ENCODE measurements at regions not wholly inside any gene's neighbourhood (a gene's known extent, or its start where the extent isn't known, plus 50 kb on each side); places are given as distances from the start of the nearest gene placed in this dataset.

DNA sequence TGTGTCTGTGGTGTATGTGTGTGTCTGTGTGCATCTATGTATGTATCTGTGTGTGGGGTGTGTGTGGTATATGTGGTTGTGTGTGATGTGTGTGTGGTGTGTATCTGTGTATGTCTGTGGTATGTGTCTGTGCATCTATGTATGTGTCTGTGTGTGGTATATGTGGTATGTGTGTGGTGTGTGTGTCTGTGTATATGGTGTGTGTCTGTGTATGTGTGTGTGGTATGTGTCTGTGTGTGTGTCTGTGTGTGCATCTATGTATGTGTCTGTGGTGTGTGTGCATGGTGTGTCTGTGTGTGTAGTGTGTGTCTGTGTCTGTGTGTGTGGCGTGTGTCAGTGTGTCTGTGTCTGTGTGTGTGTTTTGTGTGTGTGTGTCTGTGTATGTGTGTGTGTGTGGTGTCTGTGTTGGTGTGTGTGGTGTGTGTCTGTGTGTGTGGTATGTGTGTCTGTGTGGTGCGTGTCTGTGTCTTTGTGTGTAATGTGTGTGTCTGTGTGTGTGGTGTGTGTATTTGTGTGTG is 121.9 kb upstream of the MVB12B start:
- no peak for DNase-seq
- TF ChIP-seq POLR2A (IDR thresholded peaks at IDR 0.05; ENCODE audit: low read length), result no peak

DNA sequence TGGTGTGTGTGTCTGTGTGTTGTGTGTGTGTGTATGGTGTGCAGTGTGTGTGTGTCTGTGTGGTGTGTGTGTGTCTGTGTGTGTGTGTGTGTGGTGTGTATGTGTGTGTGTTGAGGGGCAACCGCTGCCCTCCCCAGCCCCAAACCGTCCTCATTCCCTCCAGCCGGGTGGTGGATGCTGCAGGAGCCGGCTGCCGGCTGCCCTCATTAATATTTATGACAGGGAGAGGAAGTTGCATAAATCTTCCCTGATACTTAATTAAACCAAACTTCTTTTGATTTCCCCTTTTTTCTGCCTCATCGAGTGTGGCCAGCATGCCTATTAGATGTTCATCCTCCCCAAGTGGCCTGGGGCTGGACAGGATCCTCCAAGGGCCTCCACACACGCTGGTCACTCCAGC is 121.4 kb upstream of the MVB12B start:
- no peak for DNase-seq
- TF ChIP-seq POLR2A (IDR thresholded peaks at IDR 0.05; ENCODE audit: low read length) (no peak), GATA1 (IDR thresholded peaks at IDR 0.05; ENCODE audit: low read depth, low read length) (no peak)

DNA sequence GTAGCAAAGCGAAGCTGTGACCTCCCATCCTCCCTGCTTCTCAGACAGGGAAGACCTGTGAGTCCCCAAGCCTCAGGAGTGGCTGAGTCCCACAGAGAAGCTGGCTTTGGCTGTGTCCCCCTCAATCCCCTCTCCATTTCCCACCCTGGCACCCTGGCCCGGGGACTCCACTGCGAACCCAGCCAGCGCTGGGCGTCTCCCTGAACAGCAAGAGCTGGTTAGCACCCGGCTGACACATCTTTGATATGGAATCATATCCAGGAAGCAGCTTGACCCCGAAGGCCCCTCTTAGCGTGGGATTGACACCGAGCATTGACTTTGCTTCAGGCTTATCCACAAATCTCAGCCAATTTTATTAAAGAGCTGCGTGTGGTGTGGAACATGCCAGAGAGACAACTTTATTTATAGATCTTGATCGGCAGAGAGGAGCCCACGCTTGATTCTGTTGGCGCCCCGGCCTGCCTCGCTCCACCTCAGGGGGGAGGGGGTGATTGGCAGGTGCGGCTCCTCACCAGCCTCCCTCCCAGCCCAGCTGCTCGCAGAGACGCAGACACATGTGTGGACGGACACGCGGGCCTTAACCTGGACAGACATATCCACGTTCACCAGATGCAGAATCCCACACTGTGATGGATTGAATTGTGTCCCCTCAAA is 120.7 kb upstream of the MVB12B start:
- DNase-seq, result no peak
- no peak for TF ChIP-seq GATA1 (IDR thresholded peaks at IDR 0.05; ENCODE audit: low read depth, low read length)
- no peak for TF ChIP-seq POLR2A (IDR thresholded peaks at IDR 0.05; ENCODE audit: low read length)

DNA sequence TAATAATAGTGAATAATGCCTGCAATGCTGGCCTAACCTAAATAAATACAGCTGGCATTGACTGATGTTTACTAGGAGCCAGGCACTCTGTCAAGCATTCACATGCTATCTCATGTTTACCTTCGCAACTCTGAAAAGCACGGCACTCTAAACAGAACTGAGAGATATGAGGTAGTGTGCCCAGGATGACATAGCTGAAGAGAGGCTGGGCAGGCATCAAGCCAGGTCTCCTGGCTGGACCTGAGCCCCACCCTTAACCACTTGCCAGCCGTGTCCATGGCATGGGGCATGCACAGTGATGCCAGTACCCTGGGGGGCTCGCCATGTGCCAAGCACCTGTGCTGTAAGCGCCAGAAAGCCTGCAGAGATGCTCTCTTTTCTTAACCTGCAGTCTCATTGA is 119.4 kb upstream of the MVB12B start:
- no peak for TF ChIP-seq GATA1 (IDR thresholded peaks at IDR 0.05; ENCODE audit: low read depth, low read length)
- TF ChIP-seq POLR2A (IDR thresholded peaks at IDR 0.05; ENCODE audit: low read length), result no peak
- no peak for DNase-seq

GRCh38 chr9:126208216-126208758 is 118.3 kb upstream of the MVB12B start:
- no peak for DNase-seq
- no peak for TF ChIP-seq GATA1 (IDR thresholded peaks at IDR 0.05; ENCODE audit: low read depth, low read length)
- TF ChIP-seq POLR2A (IDR thresholded peaks at IDR 0.05; ENCODE audit: low read length), result no peak

- DNase-seq, result no peak
- no peak for TF ChIP-seq GATA1 (IDR thresholded peaks at IDR 0.05; ENCODE audit: low read depth, low read length)
- no peak for TF ChIP-seq POLR2A (IDR thresholded peaks at IDR 0.05; ENCODE audit: low read length)
Observed at GRCh38 chr9:126211441-126212074, 115.1 kb upstream of the MVB12B start.

GRCh38 chr9:126215486-126215885 is 111.1 kb upstream of the MVB12B start:
- TF ChIP-seq GATA1 (IDR thresholded peaks at IDR 0.05; ENCODE audit: low read depth, low read length), result no peak
- DNase-seq, result no peak

- TF ChIP-seq POLR2A (IDR thresholded peaks at IDR 0.05; ENCODE audit: low read length) (no peak), GATA1 (IDR thresholded peaks at IDR 0.05; ENCODE audit: low read depth, low read length) (no peak)
- DNase-seq, result no peak
Observed at GRCh38 chr9:126216826-126217225, 109.8 kb upstream of the MVB12B start.

DNA sequence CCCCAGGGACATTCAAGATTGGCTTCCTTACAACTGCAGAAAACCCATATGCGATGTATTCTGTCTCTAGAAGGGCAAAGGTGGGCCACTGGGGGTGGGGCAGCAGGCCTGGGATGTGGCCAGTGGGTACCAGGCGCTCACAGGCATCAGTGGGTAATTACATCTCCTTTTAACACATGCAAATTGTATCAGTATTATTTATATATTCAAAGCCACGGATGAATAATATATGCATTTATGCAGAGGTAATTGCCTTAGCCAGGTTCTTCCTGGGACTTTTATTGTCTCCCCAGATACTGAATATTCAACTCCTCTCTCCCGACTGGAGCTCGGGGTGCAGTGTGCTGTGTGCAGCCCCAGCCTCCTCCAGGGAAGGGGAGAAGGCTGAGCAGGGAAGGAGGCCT is 109.4 kb upstream of the MVB12B start:
- TF ChIP-seq POLR2A (IDR thresholded peaks at IDR 0.05; ENCODE audit: low read length) (no peak), GATA1 (IDR thresholded peaks at IDR 0.05; ENCODE audit: low read depth, low read length) (no peak)

GRCh38 chr9:126217797-126218196 is 108.8 kb upstream of the MVB12B start:
- TF ChIP-seq POLR2A (IDR thresholded peaks at IDR 0.05; ENCODE audit: low read length) (no peak), GATA1 (IDR thresholded peaks at IDR 0.05; ENCODE audit: low read depth, low read length) (no peak)
- no peak for DNase-seq

More for the DNA sequence above, 109.4 kb upstream of the MVB12B start:
- no peak for DNase-seq

DNA sequence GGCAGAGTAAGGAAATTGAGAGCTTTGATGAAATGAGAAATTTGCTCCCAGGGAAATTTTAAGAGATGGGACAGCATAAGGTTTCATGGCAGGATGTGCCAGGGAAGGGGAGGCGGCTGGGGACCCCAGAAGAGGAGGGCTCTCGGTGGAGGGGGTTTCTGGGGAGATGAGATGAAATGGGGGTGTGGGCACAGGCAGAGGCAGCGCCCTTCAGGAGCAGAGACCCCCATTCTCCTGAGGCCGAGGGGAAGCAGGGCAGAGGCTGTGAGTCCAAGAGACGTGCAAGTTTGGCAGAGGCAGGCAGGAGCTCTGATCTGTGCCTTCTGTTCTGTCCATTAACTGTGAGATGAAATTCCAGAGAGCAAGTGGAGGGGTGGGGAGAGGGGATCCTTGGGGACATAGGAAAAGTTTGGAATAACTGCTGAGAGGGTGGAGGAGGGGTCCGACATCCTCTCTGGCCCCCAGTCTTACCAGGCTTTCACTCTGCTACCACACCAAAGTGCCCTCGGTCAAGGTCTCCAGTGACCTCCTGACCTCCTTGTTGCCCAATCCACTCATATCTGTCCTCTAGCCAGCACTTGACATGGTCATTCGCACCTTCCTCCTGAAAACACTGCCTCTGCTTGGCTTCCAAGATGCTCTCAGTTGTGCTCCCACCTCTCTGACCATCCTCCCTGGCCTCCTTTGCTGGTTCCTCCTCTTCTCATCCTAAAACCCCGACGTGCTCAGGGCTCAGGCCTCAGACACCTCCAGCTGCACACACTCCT is 108.1 kb upstream of the MVB12B start:
- TF ChIP-seq POLR2A (IDR thresholded peaks at IDR 0.05; ENCODE audit: low read length) (no peak), GATA1 (IDR thresholded peaks at IDR 0.05; ENCODE audit: low read depth, low read length) (no peak)
- no peak for DNase-seq

DNA sequence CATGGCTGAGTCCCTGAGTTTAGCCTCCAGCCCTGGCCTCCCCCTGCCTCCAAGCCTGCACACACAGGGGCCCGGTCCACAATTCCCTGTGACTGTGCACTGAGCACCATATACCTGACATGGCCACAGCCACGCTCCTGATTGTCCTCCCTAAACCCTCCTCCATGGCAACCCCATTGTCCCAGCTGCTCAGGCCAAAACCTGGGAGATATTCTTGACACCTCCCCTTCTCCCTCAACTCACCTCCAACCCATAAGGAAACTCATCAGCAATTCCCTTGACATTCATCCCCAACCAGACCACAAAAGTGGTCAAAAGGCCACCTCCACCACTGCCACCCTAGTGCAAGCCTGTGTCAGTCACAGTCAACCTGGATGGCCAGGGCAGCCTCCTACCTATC is 107.5 kb upstream of the MVB12B start:
- DNase-seq, result no peak
- TF ChIP-seq POLR2A (IDR thresholded peaks at IDR 0.05; ENCODE audit: low read length) (no peak), GATA1 (IDR thresholded peaks at IDR 0.05; ENCODE audit: low read depth, low read length) (no peak)

DNA sequence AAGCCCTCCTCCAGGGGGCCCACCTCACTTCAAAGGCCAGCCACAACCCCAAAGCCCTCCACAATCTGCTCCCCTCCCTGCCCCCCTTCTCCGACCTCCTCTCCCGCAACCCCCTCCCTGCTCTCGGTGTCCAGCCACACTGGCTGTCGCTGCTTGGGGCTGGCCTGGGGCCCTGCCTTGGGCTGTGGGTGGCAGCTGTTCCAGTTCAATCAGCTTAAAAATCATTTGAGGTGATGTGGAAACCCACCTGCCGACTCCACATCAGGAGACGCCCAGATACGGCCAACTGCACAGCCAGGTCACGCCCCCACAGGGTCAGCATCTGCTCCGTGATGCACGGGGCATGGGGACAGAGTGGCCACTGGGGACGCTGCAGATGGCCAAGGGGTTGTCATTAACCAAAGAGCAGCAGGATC is 107.0 kb upstream of the MVB12B start:
- no peak for TF ChIP-seq POLR2A (IDR thresholded peaks at IDR 0.05; ENCODE audit: low read length)
- no peak for TF ChIP-seq GATA1 (IDR thresholded peaks at IDR 0.05; ENCODE audit: low read depth, low read length)
- no peak for DNase-seq

GRCh38 chr9:126221480-126221879 is 105.1 kb upstream of the MVB12B start:
- TF ChIP-seq POLR2A (IDR thresholded peaks at IDR 0.05; ENCODE audit: low read length), result no peak
- no peak for TF ChIP-seq GATA1 (IDR thresholded peaks at IDR 0.05; ENCODE audit: low read depth, low read length)
- DNase-seq, result no peak

All from erythroblast (primary cell).